ENCODE measurements at regions not wholly inside any gene's neighbourhood (a gene's known extent, or its start where the extent isn't known, plus 50 kb on each side); places are given as distances from the start of the nearest gene placed in this dataset.
A peak's percentile ranks its signal among the peaks of the same experiment; 100 is the strongest.

DNA sequence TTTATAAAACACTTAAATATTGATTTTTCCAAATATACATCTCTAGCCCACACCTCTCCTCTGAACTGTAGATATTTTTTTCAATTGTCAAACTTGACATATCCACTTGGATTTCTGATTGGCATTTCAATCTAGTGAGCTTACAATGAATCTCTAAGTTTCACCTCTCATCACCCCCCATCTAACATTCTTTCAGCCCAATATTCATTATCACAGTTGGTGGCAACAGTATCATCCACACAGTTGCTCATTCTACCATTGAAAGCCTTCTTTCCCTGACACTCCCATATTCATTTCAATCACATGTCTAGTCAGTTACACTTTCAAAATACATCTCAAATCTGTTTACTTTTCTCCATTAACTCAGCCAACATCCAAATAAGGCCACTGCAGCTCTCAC lies 385.2 kb downstream of the PCDH20 start:
- Mint-ChIP-seq H3K36me3 (ENCODE audit: unreplicated experiment) (no peaks in the 10 kb centered on the region), H3K27me3 (ENCODE audit: unreplicated experiment) (no peaks in the 10 kb centered on the region), H3K4me1 (ENCODE audit: low read depth, unreplicated experiment) (no peaks in the 10 kb centered on the region), H3K27ac (ENCODE audit: unreplicated experiment) (no peak overlapping the region), H3K9me3 (ENCODE audit: unreplicated experiment) (no peaks in the 10 kb centered on the region), H3K4me3 (ENCODE audit: unreplicated experiment) (no peak overlapping the region)
- no peak for DNase-seq
- TF ChIP-seq, protein P1, sequence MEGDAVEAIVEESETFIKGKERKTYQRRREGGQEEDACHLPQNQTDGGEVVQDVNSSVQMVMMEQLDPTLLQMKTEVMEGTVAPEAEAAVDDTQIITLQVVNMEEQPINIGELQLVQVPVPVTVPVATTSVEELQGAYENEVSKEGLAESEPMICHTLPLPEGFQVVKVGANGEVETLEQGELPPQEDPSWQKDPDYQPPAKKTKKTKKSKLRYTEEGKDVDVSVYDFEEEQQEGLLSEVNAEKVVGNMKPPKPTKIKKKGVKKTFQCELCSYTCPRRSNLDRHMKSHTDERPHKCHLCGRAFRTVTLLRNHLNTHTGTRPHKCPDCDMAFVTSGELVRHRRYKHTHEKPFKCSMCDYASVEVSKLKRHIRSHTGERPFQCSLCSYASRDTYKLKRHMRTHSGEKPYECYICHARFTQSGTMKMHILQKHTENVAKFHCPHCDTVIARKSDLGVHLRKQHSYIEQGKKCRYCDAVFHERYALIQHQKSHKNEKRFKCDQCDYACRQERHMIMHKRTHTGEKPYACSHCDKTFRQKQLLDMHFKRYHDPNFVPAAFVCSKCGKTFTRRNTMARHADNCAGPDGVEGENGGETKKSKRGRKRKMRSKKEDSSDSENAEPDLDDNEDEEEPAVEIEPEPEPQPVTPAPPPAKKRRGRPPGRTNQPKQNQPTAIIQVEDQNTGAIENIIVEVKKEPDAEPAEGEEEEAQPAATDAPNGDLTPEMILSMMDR (IDR thresholded peaks at IDR 0.05; ENCODE audit: partially characterized antibody, unreplicated experiment): no peak

DNA sequence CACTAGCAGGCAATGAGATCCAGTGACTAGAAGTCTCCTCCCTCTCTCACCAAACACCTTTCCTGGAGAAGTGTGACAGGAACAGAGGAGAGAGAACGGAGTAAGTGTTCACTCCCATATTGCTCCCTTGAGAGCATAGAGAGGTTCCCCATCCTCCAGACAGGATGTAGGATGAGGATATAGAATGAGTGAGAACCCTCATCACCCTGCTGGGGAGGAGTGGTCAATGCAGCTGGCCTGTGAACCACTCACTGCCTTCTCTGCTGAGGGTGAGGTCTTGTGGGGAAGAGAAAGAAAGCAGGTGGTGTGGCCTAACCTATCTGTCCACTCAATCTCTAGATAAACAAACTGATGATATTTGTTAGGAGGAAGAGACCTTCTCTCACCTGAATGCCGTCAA lies 386.6 kb downstream of the PCDH20 start:
- no peak overlapping the region for H3K27ac Mint-ChIP-seq (ENCODE audit: unreplicated experiment)
- H3K9me3 Mint-ChIP-seq (ENCODE audit: unreplicated experiment): no peaks in the 10 kb centered on the region
- DNase-seq: peak; percentile 18
- H3K36me3 Mint-ChIP-seq (ENCODE audit: unreplicated experiment): no peaks in the 10 kb centered on the region
- no peak overlapping the region for H3K4me3 Mint-ChIP-seq (ENCODE audit: unreplicated experiment)
- TF ChIP-seq, protein P1 (IDR thresholded peaks at IDR 0.05; ENCODE audit: partially characterized antibody, unreplicated experiment): peak; percentile 28
- H3K27me3 Mint-ChIP-seq (ENCODE audit: unreplicated experiment): no peaks in the 10 kb centered on the region
- no peaks in the 10 kb centered on the region for H3K4me1 Mint-ChIP-seq (ENCODE audit: low read depth, unreplicated experiment)

DNA sequence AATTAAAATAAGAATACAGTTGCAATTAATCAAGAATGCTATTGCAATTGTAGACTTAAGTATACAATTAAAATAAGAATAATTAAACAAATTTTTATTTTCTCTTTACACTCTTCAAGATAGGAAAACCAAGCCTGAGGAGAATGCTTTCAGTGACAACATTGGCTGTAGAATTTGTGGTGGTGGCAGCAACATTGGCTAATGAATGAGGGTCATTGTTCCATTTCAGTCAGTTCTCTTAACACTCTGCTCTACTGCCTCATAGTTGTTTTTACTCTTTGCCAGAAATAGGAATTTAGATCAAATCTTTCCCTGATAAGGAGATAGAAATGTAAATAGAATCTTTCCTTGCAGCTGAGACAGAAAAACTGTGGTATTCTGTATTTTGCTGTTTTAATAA lies 391.6 kb downstream of the PCDH20 start:
- no peak for DNase-seq
- no peak overlapping the region for H3K4me3 Mint-ChIP-seq (ENCODE audit: unreplicated experiment)
- no peak overlapping the region for H3K27ac Mint-ChIP-seq (ENCODE audit: unreplicated experiment)
- no peaks in the 10 kb centered on the region for H3K36me3 Mint-ChIP-seq (ENCODE audit: unreplicated experiment)
- no peaks in the 10 kb centered on the region for H3K9me3 Mint-ChIP-seq (ENCODE audit: unreplicated experiment)
- no peaks in the 10 kb centered on the region for H3K4me1 Mint-ChIP-seq (ENCODE audit: low read depth, unreplicated experiment)
- TF ChIP-seq, protein P1 (IDR thresholded peaks at IDR 0.05; ENCODE audit: partially characterized antibody, unreplicated experiment): no peak
- H3K27me3 Mint-ChIP-seq (ENCODE audit: unreplicated experiment): no peaks in the 10 kb centered on the region

DNA sequence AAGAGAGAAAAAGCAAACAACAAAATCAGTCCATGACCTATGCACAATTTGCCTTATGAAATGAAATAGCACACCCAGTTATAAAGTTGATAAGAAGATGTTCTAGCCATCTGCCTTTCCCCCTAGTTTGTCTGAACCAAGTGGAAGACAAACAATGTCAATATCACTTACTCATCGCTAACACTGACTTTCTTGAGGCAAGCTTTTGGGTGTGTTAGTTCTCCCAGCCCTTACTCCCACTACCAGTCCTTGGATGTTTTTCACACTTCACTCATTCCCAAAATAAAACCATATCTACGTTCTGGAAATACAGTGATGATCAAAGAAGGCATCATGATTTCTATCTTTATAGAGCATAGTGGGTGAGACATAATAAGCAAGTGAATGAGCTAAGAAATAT lies 393.8 kb downstream of the PCDH20 start:
- Mint-ChIP-seq H3K9me3 (ENCODE audit: unreplicated experiment) (no peaks in the 10 kb centered on the region), H3K36me3 (ENCODE audit: unreplicated experiment) (no peaks in the 10 kb centered on the region), H3K4me3 (ENCODE audit: unreplicated experiment) (no peak overlapping the region), H3K27me3 (ENCODE audit: unreplicated experiment) (no peaks in the 10 kb centered on the region), H3K27ac (ENCODE audit: unreplicated experiment) (no peak overlapping the region), H3K4me1 (ENCODE audit: low read depth, unreplicated experiment) (no peaks in the 10 kb centered on the region)
- TF ChIP-seq, protein P1 (IDR thresholded peaks at IDR 0.05; ENCODE audit: partially characterized antibody, unreplicated experiment): no peak
- no peak for DNase-seq

DNA sequence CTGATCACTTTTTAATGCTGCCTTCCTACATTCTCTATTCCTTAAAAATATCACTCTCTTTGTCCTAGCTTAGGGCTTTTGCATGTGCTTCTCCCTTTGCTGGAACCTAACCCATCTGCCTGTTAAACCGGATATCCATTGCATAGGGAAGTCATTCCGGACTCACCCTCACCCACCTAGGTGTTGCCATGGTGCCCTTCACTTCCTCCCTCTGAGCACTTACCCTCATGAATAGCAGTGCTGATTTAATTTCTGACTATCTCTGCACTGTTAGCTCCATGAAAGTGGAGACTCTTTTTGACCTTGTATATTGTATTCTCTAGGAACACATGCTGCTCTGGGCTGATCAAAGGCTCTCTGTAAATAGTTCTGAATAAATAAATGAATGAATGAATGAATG lies 401.9 kb downstream of the PCDH20 start:
- Mint-ChIP-seq H3K9me3 (ENCODE audit: unreplicated experiment) (peaks cover 3% of the 10 kb centered on the region), H3K4me3 (ENCODE audit: unreplicated experiment) (no peak overlapping the region), H3K4me1 (ENCODE audit: low read depth, unreplicated experiment) (peaks cover 4% of the 10 kb centered on the region), H3K27ac (ENCODE audit: unreplicated experiment) (no peak overlapping the region), H3K27me3 (ENCODE audit: unreplicated experiment) (no peaks in the 10 kb centered on the region), H3K36me3 (ENCODE audit: unreplicated experiment) (peaks cover 3% of the 10 kb centered on the region)
- TF ChIP-seq, protein P1 (IDR thresholded peaks at IDR 0.05; ENCODE audit: partially characterized antibody, unreplicated experiment): no peak
- DNase-seq: no peak
